ENCODE measurements at regions not wholly inside any gene's neighbourhood (a gene's known extent, or its start where the extent isn't known, plus 50 kb on each side); places are given as distances from the start of the nearest gene placed in this dataset.

GRCh38 chr5:135181653-135182052 is 147.6 kb upstream of the PITX1 start:
- Histone ChIP-seq H3K9ac (ENCODE audit: extremely low read depth, insufficient read length, low read length) (no peak overlapping the region), H2BK12ac (ENCODE audit: insufficient read length, low read depth, low read length) (no peak overlapping the region), H2BK15ac (ENCODE audit: low read depth, low read length) (no peak overlapping the region), H3K79me2 (ENCODE audit: insufficient read depth, low read length) (no peaks in the 10 kb centered on the region), H2BK20ac (ENCODE audit: low read depth, low read length, poor library complexity, severe bottlenecking) (no peak overlapping the region), H2BK5ac (ENCODE audit: insufficient read length, low read length) (no peak overlapping the region), H3K4ac (ENCODE audit: low read depth, low read length) (no peak overlapping the region), H4K20me1 (ENCODE audit: control insufficient read depth, insufficient read depth, insufficient read length) (no peaks in the 10 kb centered on the region), H4K5ac (ENCODE audit: insufficient read length, low read depth, low read length) (no peak overlapping the region), H3K14ac (ENCODE audit: insufficient read depth, low read length) (no peak overlapping the region), H3K23ac (ENCODE audit: insufficient read length, low read depth, low read length) (no peak overlapping the region), H3T11ph (ENCODE audit: low read length) (no peak overlapping the region), H2AK5ac (ENCODE audit: insufficient read length, low read length) (no peak overlapping the region), H2AFZ (ENCODE audit: low read length) (no peak overlapping the region), H2BK120ac (ENCODE audit: low read depth, low read length, poor library complexity, severe bottlenecking) (no peak overlapping the region), H3K27me3 (ENCODE audit: insufficient read depth, low read length) (no peaks in the 10 kb centered on the region), H3K18ac (ENCODE audit: insufficient read length, low read depth, low read length) (no peak overlapping the region), H3K4me1 (ENCODE audit: insufficient read depth, low read length) (no peaks in the 10 kb centered on the region), H3K56ac (ENCODE audit: insufficient read length, low read depth, low read length) (no peak overlapping the region), H4K8ac (replicated peaks; ENCODE audit: insufficient read length, low read depth, low read length) (no peak overlapping the region), H3K4me2 (ENCODE audit: insufficient read depth, insufficient read length, low read length) (no peak overlapping the region), H3K23me2 (ENCODE audit: insufficient read length, low read depth, low read length, poor library complexity, severe bottlenecking) (no peaks in the 10 kb centered on the region), H3K9me3 (ENCODE audit: control insufficient read depth, low read depth, low read length) (no peaks in the 10 kb centered on the region), H3K79me1 (ENCODE audit: insufficient read depth, low read depth, low read length, poor library complexity, severe bottlenecking) (no peaks in the 10 kb centered on the region), H4K91ac (ENCODE audit: insufficient read length, low read depth, low read length) (no peak overlapping the region), H3K27ac (ENCODE audit: insufficient read length, low read depth, low read length) (no peak overlapping the region)
- TF ChIP-seq CTCF (conservative IDR thresholded peaks at IDR 0.05): no peak; the same call in 2 of the 3 replicates
- Mint-ChIP-seq H3K27me3 (ENCODE audit: low read depth) (peaks cover 15% of the 10 kb centered on the region), H3K4me3 (no peak overlapping the region), H3K9me3 (no peaks in the 10 kb centered on the region; a peak in 1 of 5 replicates), H3K4me1 (peaks cover 4 to 10% of the 10 kb centered on the region in 2 experiments; a peak in 3 of 4 replicates), H3K36me3 (ENCODE audit: insufficient read depth in 1 of 3, low read depth in 3 of 3) (no peaks in the 10 kb centered on the region), H3K27ac (no peak overlapping the region)
- DNase-seq: no peak
- WGBS (ENCODE audit: extremely low coverage, insufficient read length, low lambda C conversion rate): no CpG with 5 or more reads among the region's 3 CpGs
